ENCODE measurements at regions not wholly inside any gene's neighbourhood (a gene's known extent, or its start where the extent isn't known, plus 50 kb on each side); places are given as distances from the start of the nearest gene placed in this dataset.
"Not testable (repeated sequence)": the region's sequence is repeated elsewhere in the genome, so short reads cannot be mapped to it uniquely, and the experiment has no call there.

DNA sequence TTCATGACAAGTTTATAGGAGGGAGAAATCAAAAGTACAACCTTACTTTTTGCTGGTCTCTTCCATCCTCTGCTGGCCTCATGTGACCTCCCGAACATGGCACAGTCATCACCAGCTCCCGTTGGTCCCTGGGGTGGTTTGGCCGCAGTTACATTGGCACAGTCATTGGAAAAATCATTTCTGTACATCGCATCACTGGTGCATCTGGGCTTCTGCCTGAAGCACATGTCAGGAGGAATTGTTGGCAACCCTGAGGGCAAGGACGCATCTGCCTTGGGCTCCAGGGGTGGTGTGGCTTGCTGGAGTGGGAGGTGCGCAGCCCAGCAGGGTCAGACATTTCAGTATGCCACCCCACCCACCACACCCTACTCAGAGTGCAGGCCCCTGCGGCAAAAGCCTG is 162.9 kb upstream of the SLC24A3 start:
- TF ChIP-seq, protein P1, sequence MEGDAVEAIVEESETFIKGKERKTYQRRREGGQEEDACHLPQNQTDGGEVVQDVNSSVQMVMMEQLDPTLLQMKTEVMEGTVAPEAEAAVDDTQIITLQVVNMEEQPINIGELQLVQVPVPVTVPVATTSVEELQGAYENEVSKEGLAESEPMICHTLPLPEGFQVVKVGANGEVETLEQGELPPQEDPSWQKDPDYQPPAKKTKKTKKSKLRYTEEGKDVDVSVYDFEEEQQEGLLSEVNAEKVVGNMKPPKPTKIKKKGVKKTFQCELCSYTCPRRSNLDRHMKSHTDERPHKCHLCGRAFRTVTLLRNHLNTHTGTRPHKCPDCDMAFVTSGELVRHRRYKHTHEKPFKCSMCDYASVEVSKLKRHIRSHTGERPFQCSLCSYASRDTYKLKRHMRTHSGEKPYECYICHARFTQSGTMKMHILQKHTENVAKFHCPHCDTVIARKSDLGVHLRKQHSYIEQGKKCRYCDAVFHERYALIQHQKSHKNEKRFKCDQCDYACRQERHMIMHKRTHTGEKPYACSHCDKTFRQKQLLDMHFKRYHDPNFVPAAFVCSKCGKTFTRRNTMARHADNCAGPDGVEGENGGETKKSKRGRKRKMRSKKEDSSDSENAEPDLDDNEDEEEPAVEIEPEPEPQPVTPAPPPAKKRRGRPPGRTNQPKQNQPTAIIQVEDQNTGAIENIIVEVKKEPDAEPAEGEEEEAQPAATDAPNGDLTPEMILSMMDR (IDR thresholded peaks at IDR 0.05; ENCODE audit: insufficient read depth, low read depth, low read length), result no peak
- no peak for DNase-seq (ENCODE audit: low read depth)
- no peak overlapping the region for H3K4me3 ChIP-seq (ENCODE audit: low read depth, low read length)

DNA sequence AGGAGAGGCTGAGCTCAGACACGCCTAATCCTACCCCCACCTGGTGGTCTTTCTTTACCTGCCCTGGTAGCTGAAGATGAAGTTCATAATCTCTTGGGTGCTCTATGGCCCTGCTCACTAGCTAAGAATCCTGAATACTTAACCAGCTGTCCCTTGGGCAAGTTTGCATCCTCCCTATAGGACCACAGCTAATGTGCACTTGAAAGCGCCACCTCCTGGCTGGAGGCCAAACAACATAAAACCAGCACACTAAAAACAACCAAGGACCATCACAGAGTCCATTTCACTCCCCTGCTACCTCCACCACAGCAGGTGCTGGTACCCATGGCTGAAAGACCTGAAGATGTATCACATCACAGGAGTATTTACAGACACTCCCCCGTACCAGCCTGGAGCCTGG is 155.5 kb upstream of the SLC24A3 start:
- no peak for DNase-seq (ENCODE audit: low read depth)
- TF ChIP-seq, protein P1 (IDR thresholded peaks at IDR 0.05; ENCODE audit: insufficient read depth, low read depth, low read length), result no peak
- H3K4me3 ChIP-seq (ENCODE audit: low read depth, low read length), result no peak overlapping the region

DNA sequence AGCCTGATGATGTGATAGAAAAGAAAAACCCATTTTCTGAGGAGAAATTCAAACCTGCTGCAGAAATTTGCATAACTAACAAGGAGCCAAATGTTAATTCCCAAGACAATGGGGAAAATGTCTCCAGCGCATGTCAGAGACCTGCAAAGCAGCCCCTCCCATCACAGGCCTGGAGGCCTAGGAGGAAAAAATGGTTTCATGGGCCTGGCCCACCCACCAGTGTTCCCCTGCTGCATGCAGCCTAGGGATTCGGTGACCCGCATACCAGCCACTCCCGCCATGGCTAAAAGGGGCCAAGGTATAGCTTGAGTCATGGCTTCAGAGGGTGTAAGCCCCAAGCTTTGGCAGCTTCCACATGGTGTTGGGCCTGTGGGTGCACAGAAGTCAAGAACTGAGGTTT is 147.7 kb upstream of the SLC24A3 start:
- not testable (repeated sequence) for H3K4me3 ChIP-seq (ENCODE audit: low read depth, low read length); DNase-seq (ENCODE audit: low read depth)

DNA sequence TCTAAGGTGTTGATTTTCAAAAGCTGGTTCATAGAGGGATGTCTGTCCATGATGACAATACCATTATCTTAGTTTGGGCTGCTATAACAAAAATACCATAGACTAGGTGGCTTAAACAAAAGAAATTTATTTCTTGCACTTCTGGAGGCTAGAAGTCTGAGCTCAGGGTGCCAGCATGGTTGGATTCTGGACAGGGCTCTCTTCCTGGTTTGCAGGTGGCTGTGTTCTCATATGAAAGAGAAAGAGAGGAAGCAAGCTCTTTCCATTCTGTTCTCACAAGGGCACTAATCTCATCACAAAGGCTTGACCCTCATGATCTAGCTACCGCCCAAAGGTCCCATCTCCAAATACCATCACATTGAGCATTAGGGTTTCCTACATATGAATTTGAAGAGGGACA is 144.5 kb upstream of the SLC24A3 start:
- no peak overlapping the region for H3K4me3 ChIP-seq (ENCODE audit: low read depth, low read length)
- DNase-seq (ENCODE audit: low read depth), result no peak
- TF ChIP-seq, protein P1 (IDR thresholded peaks at IDR 0.05; ENCODE audit: insufficient read depth, low read depth, low read length), result no peak

DNA sequence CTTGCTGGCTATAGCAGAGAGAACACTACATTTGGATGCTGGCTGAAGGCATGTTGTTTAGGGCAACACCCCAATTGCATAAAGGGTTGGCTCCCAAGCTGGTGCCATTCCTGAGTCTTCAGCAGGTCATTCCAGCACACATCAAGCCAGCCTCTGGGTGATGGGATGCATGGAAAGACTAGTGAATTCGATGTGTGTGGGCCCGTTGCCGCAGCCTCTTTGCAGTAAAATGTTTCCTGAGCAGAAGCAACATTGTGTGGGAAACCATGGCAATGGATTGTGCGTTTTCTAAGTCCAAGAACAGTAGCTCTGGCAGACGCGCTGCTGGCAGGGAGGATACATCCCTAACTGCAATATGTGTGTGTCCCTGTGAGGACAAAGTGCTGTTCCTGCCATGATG is 142.4 kb upstream of the SLC24A3 start:
- H3K4me3 ChIP-seq (ENCODE audit: low read depth, low read length), result no peak overlapping the region
- TF ChIP-seq, protein P1 (IDR thresholded peaks at IDR 0.05; ENCODE audit: insufficient read depth, low read depth, low read length), result no peak
- no peak for DNase-seq (ENCODE audit: low read depth)

DNA sequence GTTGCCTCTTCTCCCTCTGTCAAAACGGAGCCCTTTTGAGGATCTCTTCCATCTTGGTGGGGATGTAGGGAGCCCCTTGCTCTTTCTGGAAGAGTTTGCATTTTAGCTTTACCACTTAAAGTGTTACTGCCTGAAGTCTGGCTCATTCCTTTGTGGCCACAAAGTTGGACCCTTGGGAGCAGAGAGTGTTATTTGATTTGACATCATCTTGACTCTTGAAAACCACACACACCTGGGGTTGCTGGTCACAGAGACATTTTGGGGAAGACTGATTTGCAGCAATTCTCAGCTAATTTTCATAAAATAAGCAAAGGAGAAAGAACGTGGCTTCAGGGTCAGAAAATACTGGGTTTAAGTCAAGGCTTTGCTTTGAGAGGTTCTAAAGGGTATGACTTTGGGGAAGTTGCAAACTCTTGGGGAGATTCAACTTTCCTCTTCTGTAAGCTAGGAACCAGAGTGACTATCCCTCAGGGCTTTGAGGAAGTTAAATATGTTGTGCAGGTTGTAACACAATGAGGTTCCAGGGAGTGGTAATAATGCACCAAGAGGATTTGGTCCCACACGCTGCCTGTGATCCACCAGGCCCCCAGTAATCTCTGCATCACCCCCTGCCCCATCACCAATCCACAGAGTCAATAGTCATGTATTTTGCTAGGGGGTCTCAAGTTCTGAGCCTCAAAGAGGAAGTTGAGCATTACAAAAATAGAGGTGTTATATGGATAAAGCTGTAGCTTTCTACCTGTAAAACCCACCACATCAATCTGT is 141.6 kb upstream of the SLC24A3 start:
- no peak for DNase-seq (ENCODE audit: low read depth)
- H3K4me3 ChIP-seq (ENCODE audit: low read depth, low read length), result no peak overlapping the region
- TF ChIP-seq, protein P1 (IDR thresholded peaks at IDR 0.05; ENCODE audit: insufficient read depth, low read depth, low read length), result no peak

DNA sequence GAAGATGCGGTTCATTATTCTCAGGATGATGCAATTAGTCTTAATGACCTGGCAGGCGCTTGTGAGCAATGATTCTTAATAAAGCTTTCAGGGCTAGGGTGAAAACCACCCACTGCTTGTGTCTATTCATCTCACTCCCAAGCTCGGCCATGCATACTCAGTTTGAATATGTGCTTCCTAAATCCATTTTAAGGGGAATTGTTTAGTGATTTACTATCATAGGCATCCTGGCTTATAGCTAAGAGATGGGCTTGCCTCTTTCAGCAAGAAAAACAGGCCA is 141.1 kb upstream of the SLC24A3 start:
- no peak for DNase-seq (ENCODE audit: low read depth)
- TF ChIP-seq, protein P1 (IDR thresholded peaks at IDR 0.05; ENCODE audit: insufficient read depth, low read depth, low read length), result no peak
- no peak overlapping the region for H3K4me3 ChIP-seq (ENCODE audit: low read depth, low read length)

Measured in fibroblast of villous mesenchyme (primary cell).